ENCODE measurements at regions not wholly inside any gene's neighbourhood (a gene's known extent, or its start where the extent isn't known, plus 50 kb on each side); places are given as distances from the start of the nearest gene placed in this dataset.

DNA sequence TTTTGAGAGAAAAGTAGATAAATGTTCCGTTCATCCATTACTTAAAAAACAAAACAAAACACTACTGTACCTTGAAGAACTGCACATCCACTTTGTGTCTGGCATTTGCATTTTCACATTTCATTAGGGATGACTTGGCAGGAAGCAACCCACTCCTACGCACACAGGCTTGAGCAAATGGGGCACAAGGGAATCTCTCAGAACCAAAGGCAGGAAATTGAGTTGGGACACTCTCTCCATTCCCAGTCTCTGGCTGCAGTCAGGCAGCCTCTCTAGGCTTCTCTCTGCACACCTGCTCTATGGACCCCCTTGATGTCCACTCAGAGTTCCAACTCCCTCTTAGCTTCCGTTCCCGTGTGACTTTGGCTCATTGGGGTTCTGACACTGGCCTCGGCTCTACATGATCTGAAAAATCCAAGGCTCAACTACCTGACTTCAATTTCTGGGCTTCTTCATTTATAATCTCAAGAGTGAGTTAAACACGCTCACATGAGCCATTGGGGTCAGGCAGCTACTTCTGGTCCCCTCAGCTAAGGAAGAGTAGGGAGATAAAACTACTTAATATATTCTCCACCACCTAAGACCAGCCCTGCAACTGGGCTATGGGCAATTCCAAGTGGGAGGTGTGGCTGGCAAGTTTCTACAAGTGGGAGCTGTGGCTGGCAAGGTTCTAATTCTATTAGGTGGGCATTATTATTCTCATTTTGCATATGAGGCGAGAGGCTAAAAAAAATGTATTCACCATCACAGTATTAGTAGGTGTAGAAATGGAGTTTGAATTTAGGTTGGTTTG lies 251.9 kb downstream of the SOD2 start:
- TF ChIP-seq FOXP2 (optimal IDR thresholded peaks at IDR 0.05; ENCODE audit: borderline replicate concordance, extremely low read depth, extremely low read length, insufficient read depth) = no peak
- TF ChIP-seq SIN3A (IDR thresholded peaks at IDR 0.05; ENCODE audit: borderline replicate concordance, insufficient read depth, low read length) = no peak
- TF ChIP-seq, protein P1, sequence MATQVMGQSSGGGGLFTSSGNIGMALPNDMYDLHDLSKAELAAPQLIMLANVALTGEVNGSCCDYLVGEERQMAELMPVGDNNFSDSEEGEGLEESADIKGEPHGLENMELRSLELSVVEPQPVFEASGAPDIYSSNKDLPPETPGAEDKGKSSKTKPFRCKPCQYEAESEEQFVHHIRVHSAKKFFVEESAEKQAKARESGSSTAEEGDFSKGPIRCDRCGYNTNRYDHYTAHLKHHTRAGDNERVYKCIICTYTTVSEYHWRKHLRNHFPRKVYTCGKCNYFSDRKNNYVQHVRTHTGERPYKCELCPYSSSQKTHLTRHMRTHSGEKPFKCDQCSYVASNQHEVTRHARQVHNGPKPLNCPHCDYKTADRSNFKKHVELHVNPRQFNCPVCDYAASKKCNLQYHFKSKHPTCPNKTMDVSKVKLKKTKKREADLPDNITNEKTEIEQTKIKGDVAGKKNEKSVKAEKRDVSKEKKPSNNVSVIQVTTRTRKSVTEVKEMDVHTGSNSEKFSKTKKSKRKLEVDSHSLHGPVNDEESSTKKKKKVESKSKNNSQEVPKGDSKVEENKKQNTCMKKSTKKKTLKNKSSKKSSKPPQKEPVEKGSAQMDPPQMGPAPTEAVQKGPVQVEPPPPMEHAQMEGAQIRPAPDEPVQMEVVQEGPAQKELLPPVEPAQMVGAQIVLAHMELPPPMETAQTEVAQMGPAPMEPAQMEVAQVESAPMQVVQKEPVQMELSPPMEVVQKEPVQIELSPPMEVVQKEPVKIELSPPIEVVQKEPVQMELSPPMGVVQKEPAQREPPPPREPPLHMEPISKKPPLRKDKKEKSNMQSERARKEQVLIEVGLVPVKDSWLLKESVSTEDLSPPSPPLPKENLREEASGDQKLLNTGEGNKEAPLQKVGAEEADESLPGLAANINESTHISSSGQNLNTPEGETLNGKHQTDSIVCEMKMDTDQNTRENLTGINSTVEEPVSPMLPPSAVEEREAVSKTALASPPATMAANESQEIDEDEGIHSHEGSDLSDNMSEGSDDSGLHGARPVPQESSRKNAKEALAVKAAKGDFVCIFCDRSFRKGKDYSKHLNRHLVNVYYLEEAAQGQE (IDR thresholded peaks at IDR 0.05; ENCODE audit: insufficient read depth in 1 of 2, low read depth in 2 of 2, low read length in 2 of 2) = no peak
- TF ChIP-seq TAF1 (IDR thresholded peaks at IDR 0.05; ENCODE audit: borderline replicate concordance, insufficient read depth, low read length) = no peak
- no peak for TF ChIP-seq POLR2AphosphoS5 (IDR thresholded peaks at IDR 0.05; ENCODE audit: low read depth, low read length)

DNA sequence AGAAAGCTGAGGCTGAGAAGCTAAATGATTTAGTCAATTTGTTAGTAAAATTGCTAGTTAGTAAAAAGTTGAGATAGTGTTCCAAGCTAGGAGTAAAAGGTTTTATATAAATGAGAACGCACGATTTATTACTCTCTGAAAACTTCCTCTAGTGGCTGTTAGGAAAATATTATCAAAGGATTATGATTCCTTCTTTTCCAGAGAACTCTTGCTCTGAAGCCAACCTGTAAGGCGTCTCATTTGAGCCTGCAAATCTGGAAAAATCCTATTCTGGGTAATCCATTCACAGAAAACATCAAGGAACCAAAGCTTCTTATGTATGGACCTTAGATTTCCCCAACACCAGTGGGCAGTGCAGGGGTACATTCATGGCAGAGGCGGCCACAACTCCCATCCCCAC lies 252.7 kb downstream of the SOD2 start:
- no peak for TF ChIP-seq TAF1 (IDR thresholded peaks at IDR 0.05; ENCODE audit: borderline replicate concordance, insufficient read depth, low read length)
- TF ChIP-seq, protein P1 (IDR thresholded peaks at IDR 0.05; ENCODE audit: insufficient read depth in 1 of 2, low read depth in 2 of 2, low read length in 2 of 2) = no peak
- TF ChIP-seq POLR2AphosphoS5 (IDR thresholded peaks at IDR 0.05; ENCODE audit: low read depth, low read length) = no peak
- TF ChIP-seq FOXP2 (optimal IDR thresholded peaks at IDR 0.05; ENCODE audit: borderline replicate concordance, extremely low read depth, extremely low read length, insufficient read depth) = no peak
- TF ChIP-seq SIN3A (IDR thresholded peaks at IDR 0.05; ENCODE audit: borderline replicate concordance, insufficient read depth, low read length) = no peak

DNA sequence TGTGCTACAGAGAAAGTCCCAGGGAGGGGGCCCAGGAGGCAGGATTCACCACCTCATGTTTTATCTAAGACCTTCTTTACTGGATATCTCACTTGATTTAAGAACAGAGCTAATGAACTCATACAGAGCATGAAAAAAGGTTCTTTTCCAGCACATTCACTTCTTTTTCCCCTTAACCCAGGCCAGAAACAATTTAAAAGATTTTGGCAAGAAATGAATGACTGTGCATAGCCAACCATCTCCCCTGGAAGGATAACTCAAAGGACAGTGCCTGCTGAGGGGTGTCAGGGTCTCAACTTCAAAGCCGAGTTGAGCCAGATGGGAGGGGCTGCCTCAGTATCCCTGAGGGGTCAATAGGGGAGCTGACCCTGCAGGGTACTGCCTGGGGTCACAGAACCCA lies 253.4 kb downstream of the SOD2 start:
- TF ChIP-seq POLR2AphosphoS5 (IDR thresholded peaks at IDR 0.05; ENCODE audit: low read depth, low read length) (no peak), TAF1 (IDR thresholded peaks at IDR 0.05; ENCODE audit: borderline replicate concordance, insufficient read depth, low read length) (no peak), FOXP2 (optimal IDR thresholded peaks at IDR 0.05; ENCODE audit: borderline replicate concordance, extremely low read depth, extremely low read length, insufficient read depth) (no peak), SIN3A (IDR thresholded peaks at IDR 0.05; ENCODE audit: borderline replicate concordance, insufficient read depth, low read length) (no peak)
- TF ChIP-seq, protein P1 (IDR thresholded peaks at IDR 0.05; ENCODE audit: insufficient read depth in 1 of 2, low read depth in 2 of 2, low read length in 2 of 2) = no peak

DNA sequence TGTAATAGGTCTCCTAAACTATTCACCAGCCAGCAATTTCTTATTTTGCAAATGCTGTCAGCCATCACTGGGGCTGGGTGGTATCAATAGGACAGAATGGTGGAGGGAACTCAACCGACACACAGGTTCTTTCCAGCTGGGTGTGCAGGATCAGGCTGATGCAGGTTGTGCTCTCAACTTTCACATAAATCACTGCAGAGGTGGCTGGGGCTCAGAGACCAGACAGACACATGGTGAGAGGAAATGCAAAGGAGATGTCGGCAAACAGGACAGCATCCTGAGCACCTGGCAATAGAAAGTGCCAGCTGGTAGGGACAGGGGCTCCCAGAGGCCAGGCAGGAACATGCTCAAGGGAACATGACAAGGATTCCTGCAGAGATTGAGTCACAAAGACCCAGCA lies 254.9 kb downstream of the SOD2 start:
- TF ChIP-seq SIN3A (IDR thresholded peaks at IDR 0.05; ENCODE audit: borderline replicate concordance, insufficient read depth, low read length) (no peak), POLR2AphosphoS5 (IDR thresholded peaks at IDR 0.05; ENCODE audit: low read depth, low read length) (no peak), FOXP2 (optimal IDR thresholded peaks at IDR 0.05; ENCODE audit: borderline replicate concordance, extremely low read depth, extremely low read length, insufficient read depth) (no peak), TAF1 (IDR thresholded peaks at IDR 0.05; ENCODE audit: borderline replicate concordance, insufficient read depth, low read length) (no peak)
- TF ChIP-seq, protein P1 (IDR thresholded peaks at IDR 0.05; ENCODE audit: insufficient read depth in 1 of 2, low read depth in 2 of 2, low read length in 2 of 2) = no peak
